Posterior cingulate gyrus (tissue), 11 donors: ENCODE measurements at regions not wholly inside any gene's neighbourhood (a gene's known extent, or its start where the extent isn't known, plus 50 kb on each side); places are given as distances from the start of the nearest gene placed in this dataset.
"Not testable (repeated sequence)": the region's sequence is repeated elsewhere in the genome, so short reads cannot be mapped to it uniquely, and the experiment has no call there.

ENCODE experiments used
- DNase-seq, 10 donors: peaks; one replicate each; pipeline versions ENCODE4 v3.0.0 to v3.0.0-alpha.2; 2020 to 2021; ENCODE audit warnings: mixed read lengths in 3 of 10
- intact Hi-C: fragments of 100-400 bp; cut with DNase I; formaldehyde crosslinking; loops from one replicate; pipeline ENCODE4 v1.15.1; 2023

DNA sequence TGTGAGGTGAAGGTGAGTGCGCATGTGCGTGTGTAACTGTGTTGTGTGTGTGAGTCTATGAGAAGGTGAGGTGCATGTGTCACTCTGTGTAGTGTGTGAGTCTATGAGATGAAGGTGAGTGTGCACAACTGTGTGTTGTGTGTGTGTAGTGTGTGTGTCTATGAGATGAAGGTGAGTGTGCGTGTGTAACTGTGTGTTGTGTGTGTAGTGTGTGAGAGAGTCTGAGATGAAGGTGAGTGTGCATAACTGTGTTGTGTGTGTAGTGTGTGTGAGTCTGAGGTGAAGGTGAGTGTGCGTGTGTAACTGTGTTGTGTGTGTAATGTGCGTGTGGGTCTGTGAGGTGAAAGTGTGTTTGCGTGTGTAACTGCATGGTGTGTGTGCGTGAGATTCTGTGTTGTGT is 154.0 kb downstream of the FOXD2 start:
- DNase-seq: no peak
- intact Hi-C loops: no loop called here

DNA sequence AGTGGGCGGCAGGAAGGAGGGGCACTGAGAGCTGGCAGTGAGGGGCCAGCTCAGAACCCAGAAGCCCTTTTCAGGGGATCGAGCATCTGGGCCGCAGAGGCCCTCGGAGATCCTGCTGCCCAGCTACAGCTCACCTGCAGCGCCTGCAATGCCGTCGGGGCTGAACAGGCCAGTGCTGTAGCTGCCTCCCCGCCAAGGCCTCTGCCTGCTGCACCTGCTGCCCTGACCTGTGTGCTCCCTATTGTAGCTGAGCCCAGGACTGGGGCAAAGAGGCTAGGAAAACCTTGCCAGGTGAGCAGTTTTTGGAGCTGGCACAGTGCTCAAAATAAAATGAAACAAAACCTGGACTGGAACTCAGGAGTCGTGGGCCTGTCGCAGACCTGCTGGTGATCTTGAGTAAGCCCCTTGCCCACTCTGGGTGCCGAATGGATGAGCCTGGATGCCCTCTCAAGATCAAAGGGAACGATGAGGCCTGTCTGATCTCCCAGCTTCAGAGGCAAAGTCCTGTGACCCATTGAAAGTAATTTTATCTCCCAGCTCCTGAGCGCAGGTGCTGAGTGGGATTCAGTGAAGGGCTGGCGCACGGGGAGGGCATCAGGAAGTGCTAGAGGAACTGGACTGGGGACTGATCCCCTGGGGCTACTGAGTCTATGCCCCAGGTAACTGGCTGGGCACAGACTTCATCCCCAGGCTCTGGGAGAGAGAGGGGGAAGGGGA is 154.6 kb downstream of the FOXD2 start:
- intact Hi-C loops: no loop called here
- DNase-seq: peak in 1 of 10 donors; percentile 82

DNA sequence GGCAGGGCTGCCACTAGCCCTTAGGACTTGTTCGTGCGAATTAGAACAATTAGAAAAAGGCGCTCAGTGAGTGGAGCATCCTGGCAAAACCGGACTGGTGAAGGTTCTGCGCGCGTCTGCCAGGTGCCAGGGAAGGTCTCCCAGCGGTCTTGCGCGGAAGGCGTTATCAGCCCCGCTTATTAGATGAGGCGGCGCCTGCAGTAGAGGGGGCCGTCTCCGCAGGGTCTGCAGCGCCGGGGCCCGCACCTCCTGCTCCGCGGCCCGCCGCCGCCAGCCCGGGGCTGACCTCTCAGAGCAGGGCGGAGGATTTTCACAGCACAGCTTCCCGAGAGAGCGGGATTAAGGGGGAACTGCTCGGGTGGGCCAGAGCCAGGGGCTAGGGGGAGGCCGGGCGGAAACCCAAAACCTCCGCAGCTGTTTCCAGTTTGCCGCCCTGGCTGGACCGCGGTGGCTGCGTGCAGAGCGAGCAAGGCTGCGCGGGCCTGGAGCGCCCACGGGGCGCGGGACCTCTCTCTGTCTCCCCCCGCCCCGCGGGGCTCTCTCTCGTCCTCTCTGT is 155.2 kb downstream of the FOXD2 start:
- peak in 1 of 10 donors; percentile 73 for DNase-seq
- intact Hi-C loops: no loop called here

DNA sequence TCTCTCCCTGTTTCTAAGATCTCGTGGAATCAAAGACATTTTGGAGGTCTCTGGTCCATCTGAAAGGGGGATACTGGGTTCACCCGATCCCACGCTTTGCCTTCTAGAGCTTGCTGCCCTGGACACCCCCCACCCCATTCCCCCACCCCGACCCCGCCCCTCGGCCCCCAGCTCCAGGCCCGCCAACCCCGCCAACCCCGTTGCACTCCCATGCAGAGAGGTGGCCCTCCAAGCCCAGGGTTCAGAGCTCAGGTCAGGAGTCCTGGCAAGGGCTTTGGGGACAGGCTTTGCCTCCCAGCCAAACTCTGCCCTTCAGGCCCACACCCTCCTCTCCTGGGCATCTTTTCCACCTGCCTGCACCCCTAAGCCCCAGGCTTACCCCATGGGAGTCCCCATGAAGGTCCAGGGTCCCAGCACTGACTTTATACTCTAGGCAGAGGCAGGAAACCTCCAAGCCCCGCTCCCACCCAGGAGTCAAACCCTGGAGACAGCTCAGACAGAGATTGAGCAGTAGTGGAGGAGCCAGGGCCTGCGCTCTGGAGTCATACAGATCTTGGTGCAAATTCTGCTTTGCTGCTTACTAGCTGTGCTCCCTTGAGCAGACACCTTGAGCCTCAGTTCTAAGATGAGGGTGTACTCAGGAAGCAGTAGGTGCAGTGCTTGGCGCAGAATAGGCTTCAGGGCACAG is 155.9 kb downstream of the FOXD2 start:
- no peak for DNase-seq
- intact Hi-C loops: no loop called here

DNA sequence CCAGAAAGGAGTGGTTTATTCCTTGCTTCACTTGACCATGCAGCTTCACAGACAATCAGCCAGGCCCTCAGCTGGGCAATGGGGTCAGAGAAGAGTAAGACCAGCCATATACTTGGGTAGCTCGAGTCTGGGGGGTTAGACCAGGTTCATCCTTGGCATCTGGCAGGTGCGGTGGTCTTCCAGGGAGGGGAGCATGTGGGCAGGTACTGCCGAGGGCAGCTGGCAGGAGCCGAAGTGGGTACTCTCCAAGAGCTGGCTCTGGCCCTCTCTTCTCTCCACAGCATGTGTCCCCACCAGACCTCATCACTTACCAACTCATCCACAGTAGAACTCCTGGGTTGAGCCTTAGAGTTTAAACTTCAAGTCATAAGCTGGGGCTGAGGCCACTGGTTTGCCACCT is 156.8 kb downstream of the FOXD2 start:
- intact Hi-C loops: no loop called here
- DNase-seq: no peak

DNA sequence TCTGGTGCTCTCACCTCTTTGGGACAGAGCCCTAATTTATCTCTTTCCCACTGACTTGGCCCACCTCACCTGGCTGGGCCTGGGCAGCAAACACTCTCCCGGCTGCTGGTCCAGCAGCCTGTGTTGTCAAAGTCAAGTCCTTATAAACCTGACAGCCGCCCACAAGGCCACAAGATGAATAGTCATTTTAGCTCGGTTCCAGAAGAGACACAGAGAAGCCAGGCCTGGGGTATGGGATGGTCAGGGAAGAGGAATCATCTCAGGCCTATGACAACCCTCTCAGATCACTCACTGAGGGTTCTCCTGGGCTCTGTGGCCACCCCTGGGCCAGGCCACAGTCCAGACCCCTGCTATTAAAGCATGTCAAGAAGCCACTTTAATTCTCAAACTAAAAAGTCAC is 158.5 kb downstream of the FOXD2 start:
- intact Hi-C loops: no loop called here
- DNase-seq: no peak

DNA sequence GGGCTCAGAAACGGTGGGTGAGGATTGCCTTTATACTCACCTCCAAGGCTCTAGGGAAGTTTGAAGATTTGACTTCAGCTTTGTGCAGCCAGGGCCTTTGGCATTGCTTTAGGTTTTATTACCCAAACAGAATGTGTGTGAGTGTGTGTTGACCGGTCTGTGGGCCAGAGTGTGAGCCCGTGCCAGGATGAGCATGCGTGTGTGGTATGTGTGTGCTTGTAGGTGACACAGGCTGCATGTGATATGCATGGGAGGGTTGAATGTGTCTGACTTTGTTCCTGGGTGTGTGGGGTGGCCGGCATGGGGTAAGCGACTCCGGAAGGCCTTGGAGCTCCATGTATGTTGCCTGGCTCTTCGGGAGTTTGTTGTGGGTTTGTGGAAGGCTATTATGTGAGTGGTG is 160.5 kb downstream of the FOXD2 start:
- intact Hi-C loops: no loop called here
- DNase-seq: no peak

DNA sequence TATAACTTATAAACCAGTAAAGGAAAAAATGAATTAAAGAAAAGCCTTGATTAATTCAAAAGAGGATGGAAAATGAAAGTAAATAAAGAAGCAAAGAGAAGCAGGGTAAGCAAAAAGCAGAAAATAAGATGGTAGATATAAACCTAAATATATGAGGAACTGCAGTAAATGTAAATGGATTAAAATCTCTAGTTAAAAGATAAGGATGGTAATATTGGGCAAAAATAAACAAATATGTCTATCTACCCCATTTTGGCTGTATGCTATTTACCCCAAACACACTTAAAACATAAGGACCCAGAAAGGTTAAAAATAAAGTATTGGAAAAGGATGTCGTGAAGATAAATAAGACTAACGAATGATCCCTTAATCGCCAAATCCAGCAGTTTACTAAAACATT is 161.9 kb downstream of the FOXD2 start:
- intact Hi-C loops: no loop called here
- no peak for DNase-seq

DNA sequence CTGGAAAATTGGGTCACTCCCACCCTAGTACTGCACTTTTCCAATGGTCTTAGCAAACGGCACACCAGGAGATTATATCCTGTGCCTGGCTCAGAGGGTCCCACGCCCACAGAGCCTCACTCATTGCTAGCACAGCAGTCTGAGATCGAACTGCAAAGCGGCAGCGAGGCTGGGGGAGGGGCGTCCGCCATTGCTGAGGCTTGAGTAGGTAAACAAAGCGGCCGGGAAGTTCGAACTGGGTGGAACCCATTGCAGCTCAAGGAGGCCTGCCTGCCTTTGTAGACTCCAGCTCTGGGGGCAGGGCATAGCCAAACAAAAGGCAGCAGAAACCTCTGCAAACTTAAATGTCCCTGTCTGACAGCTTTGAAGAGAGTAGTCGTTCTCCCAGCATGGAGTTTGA is 164.6 kb downstream of the FOXD2 start:
- intact Hi-C loops: not testable (repeated sequence)

DNA sequence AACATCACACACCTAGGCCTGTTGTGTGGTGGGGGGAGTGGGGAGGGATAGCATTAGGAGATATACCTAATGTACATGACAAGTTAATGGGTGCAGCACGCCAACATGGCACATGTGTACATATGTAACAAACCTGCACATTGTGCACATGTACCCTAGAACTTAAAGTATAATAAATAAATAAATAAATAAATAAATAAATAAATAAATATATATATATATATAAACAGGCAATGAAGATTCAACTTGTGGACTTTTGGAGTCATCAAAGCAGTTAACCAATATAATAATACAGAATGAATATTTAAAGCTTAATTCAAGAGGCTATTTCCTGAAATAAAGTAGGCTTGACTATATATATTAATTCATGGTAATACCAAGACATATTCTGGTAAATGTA is 167.0 kb downstream of the FOXD2 start:
- not testable (repeated sequence) for DNase-seq

More for the DNA sequence above, 164.6 kb downstream of the FOXD2 start:
- DNase-seq: not testable (repeated sequence)

DNA sequence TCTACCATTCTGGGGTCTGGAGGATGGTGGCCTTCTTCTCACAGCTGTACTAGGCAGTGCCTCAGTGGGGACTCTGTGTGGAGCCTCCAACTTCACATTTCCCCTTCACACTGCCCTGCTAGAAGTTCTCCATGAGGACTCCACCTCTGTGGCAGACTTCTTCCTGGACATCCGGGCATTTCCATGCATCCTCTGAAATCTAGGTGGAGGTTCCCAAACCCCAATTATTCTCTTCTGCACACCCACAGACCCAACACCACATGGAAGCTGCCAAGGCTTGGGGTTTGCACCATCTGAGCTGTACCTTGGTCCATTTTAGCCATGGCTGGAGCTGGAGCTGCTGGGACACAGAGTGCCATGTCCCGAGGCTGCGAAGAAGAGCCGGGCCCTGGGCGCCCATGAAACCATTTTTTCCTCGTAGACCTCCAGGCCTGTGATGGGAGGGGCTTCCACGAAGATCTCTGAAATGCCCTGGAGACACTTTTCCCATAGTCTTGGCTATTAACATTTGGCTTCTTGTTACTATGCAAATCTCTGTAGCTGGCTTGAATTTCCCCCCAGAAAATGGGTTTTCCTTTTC is 170.5 kb downstream of the FOXD2 start:
- intact Hi-C loops: no loop called here
- DNase-seq: no peak

More for the DNA sequence above, 167.0 kb downstream of the FOXD2 start:
- intact Hi-C loops: not testable (repeated sequence)

DNA sequence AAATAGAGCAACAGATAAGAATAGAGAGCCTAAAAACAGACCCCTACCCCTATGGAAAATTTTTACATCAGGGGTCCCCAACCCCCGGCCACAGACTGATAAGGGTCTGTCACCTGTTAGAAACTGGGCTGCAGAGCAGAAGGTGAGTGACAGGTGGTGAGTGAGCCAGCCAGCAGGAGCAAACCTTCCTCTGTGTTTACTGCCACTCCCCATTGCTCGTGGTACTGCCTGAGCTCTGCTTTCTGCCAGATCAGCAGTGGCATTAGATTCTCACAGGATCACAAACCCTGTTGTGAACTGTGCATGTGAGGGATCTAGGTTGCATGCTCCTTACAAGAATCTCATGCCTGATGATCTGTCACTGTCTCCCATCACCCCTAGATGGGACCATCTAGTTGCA is 174.1 kb downstream of the FOXD2 start:
- no peak for DNase-seq

DNA sequence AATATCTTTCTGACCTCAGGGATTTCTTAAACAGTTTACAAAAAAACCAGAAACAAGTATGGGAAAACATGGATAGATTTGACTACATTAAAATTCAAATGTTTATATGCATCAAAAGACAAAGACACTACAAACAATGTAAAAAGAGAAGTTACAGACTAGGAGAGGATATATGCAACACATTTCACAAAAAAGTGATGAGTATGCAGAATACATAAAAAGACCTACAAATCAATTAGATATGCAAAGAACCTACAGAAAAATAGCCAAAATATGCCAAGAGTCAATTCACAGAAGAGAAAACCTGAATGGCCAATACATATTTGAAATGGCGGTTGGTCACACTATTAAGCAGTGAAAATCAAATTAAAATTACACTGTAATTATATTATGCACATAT is 175.0 kb downstream of the FOXD2 start:
- intact Hi-C loops: no loop called here
- no peak for DNase-seq

More for the DNA sequence above, 174.1 kb downstream of the FOXD2 start:
- intact Hi-C loops: no loop called here

DNA sequence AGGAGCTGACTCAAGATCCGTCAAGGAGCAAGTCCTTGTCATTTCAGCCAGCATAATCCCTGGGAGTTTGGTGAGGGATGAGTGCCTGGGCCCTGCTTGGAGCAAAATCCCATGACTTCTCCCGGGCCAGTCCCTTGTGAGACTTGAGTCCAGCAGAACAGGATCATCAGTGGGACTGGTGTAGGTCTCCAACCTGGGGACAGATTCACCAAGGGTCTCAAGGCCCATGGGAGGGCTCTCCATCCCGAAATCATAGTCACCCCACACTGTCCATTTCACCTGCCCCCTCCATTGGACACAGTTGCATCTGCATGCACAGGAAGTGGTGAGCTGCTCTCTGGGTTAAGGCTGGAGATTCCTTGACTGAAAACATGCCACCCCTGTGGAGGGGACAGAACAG is 178.2 kb downstream of the FOXD2 start:
- DNase-seq: no peak
- intact Hi-C loops: no loop called here

DNA sequence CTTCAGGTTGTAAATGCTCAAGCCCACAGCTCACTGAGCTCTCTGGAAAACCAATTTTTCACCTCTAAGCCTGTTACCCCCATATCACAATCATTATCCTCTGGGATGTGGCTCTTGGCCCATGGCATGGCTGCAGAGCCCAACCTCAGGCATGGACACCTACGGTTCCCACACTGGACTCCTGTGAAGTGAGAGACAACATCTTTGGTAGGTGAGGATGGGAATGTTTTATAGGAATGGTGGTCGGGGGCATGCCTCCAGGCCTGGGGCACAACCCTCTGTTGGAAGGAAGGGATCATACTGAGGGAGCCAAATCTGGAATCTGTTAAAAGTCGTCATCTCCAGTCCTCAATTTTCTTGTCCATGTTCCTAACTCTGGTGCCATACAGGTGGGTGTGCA is 179.1 kb downstream of the FOXD2 start:
- DNase-seq: no peak

DNA sequence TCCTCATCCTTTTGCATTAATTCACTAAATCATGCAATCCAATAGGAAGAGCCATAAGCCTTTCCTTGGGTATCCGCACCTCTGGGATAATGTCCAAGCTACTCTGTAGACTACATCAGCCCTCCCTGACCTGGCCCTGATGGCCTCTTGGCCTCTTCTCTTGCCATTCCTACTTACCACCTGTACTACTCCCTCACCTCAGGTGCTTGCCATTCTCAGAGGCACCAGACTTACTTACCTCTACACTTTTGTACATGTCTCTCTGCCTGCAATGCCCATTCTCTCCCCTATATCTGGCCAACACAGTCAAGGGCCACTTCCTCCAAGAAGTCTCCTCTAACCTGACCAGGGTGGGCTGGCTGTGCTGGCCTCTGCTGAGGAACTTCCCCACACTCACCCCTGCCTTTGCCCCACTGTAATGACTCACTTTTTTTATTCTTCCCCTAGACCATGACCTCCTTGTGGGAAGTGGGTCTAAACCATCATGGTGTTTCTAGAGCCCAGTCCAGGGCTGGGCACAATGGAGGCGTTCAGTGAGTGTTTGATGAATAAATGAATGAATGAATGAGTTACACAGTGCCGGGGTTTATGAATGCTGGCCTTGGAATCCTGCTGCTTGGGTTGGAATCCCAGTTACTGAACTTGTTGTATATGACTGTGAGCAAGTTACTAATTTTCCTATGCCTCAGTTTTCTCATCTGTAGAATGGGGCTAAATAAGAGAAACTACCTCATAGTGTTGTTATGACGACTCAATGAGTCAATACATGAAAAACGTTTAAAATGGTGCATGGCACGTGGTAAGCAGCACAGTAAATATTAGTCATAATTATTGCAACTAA is 179.8 kb downstream of the FOXD2 start:
- intact Hi-C loops: no loop called here
- no peak for DNase-seq

More for the DNA sequence above, 179.1 kb downstream of the FOXD2 start:
- intact Hi-C loops: no loop called here

DNA sequence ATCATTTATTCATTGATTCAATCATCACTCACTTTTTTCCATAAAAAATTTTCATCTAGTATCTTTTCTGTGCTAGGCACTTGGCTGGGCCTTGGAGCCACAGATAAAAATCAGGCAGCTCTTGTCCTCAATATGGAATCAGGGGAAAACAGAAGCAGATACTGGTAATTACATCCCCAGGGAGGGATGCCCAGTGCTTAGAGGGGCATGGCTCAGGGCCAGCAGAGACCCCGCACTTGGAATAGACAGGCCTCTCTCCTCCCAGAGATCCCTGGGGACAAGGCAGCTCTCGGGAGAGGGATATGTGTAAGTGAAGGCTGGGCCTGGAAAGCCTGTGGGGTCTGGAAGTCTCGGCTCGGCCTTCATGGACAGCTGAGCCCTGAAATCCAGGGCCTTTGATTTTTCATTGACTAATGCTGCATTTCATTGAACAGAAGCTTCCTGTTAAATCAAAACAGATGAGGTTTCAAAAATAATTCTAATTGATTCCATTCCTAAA is 180.4 kb downstream of the FOXD2 start:
- no peak for DNase-seq

DNA sequence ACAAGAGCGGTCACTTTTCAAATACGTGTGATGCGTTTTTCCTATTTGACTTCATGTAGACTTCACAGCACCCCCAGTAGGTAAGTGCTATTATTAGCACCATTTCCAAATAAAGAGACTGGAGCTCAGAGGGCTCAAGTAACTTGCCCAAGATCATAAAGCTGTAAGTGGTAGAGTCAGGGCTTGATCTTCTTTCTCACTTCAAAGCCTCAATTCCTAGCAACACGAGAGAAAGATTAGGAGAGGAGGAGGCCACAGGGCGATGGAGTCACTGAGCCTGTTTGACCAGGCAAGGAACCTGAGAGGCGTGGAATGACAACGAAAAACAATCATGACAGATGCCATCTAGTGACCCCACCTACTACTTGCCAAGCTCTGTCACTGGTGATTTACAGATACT is 181.0 kb downstream of the FOXD2 start:
- intact Hi-C loops: no loop called here
- DNase-seq: no peak

More for the DNA sequence above, 180.4 kb downstream of the FOXD2 start:
- intact Hi-C loops: no loop called here

DNA sequence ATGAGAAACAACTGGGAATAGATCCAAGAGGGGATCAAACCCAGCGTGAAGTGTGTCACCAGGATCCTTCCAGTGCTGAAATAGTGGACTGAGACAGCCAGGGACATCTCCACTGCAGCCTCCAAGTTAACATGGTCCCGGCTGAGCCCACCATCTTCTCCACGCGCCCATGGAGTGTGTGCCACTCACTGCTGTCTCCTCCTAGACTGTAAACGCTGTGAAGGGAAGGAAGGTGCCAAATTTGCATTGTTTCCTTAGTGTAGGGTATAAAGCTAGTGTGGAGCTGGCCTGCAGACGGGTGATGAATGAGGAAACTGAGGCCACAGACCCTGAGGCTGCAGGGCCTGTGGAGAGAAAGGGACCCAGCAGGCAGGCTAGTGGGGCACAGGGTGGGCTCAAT is 183.6 kb downstream of the FOXD2 start:
- DNase-seq: no peak

DNA sequence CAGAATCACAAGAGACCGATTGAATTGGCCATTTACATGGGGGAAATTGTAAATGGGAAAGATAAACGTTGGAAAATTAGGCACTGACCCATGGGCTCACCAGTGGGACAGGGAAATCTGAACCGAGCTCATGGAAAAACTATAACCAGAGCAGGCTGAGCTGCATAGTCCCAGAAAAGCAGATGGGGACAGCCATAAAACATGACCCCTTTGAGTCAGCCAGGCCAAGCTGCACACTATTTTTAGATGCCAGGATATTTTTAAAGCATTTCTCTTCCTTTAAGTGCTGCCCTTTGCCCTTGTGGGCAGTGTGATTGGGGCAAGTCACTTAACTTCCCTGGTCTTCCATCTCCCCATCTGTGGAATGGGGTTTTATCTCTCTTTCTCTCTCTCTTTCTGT is 184.1 kb downstream of the FOXD2 start:
- DNase-seq: no peak
- intact Hi-C loops: no loop called here

More for the DNA sequence above, 183.6 kb downstream of the FOXD2 start:
- intact Hi-C loops: no loop called here
